ENCODE measurements at regions not wholly inside any gene's neighbourhood (a gene's known extent, or its start where the extent isn't known, plus 50 kb on each side); places are given as distances from the start of the nearest gene placed in this dataset.

GRCh38 chr2:42108852-42109251 is 60.3 kb upstream of the EML4 start:
- Mint-ChIP-seq H3K9me3 (no peaks in the 10 kb centered on the region), H3K36me3 (ENCODE audit: insufficient read depth) (no peaks in the 10 kb centered on the region), H3K4me1 (ENCODE audit: low read depth) (peaks cover 16% of the 10 kb centered on the region), H3K27me3 (ENCODE audit: low read depth) (no peaks in the 10 kb centered on the region), H3K4me3 (no peak overlapping the region)
- no peak for ATAC-seq
- no peak for DNase-seq

DNA sequence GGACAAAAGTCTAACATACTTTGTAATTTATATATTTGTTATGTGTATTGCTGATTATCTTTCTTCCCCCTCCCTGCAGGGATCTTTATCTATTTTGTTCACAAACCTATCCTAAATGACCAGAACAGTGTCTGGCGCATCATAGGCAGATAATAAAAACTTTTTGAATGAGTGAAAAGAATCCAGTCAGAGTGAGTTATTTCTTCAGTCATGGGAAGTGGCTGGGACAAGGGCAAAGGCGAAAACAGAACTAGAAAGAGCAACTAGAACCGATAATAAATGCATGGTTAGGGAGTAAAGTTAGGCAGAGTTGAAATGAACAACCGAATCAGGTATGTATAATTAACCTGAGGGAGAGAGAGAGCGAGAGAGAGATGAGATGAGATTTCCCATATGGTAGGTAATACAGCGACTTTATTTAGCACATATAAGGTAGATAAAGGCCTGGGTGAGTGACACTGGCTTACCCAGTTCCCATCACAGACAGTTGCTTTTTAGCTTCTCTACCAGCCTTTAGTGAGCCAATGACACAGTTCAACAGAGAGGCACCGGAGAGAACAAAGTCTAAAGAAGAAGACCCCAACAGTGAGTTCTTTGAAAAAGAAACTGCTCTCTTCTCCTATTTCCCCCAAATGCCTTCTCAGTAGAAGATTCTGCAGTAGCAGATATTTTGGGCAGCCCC is 59.1 kb upstream of the EML4 start:
- H3K9me3 Mint-ChIP-seq = no peaks in the 10 kb centered on the region
- no peaks in the 10 kb centered on the region for H3K36me3 Mint-ChIP-seq (ENCODE audit: insufficient read depth)
- H3K4me3 Mint-ChIP-seq = no peak overlapping the region
- H3K27me3 Mint-ChIP-seq (ENCODE audit: low read depth) = no peaks in the 10 kb centered on the region
- H3K4me1 Mint-ChIP-seq (ENCODE audit: low read depth) = peaks cover 29% of the 10 kb centered on the region
- DNase-seq (no peak), ATAC-seq (no peak)

GRCh38 chr2:42110641-42111322 is 58.4 kb upstream of the EML4 start:
- H3K27me3 Mint-ChIP-seq (ENCODE audit: low read depth) = no peaks in the 10 kb centered on the region
- no peak overlapping the region for H3K4me3 Mint-ChIP-seq
- no peaks in the 10 kb centered on the region for H3K9me3 Mint-ChIP-seq
- DNase-seq (no peak), ATAC-seq (no peak)
- no peaks in the 10 kb centered on the region for H3K36me3 Mint-ChIP-seq (ENCODE audit: insufficient read depth)
- H3K4me1 Mint-ChIP-seq (ENCODE audit: low read depth) = peaks cover 35% of the 10 kb centered on the region

- Mint-ChIP-seq H3K4me1 (ENCODE audit: low read depth) (peaks cover 49% of the 10 kb centered on the region), H3K9me3 (no peaks in the 10 kb centered on the region), H3K27me3 (ENCODE audit: low read depth) (no peaks in the 10 kb centered on the region), H3K4me3 (no peak overlapping the region), H3K36me3 (ENCODE audit: insufficient read depth) (no peaks in the 10 kb centered on the region)
- ATAC-seq = no peak
- DNase-seq = no peak
These were observed 56.7 kb upstream of the EML4 start for GRCh38 chr2:42112418-42112817.

- H3K4me3 Mint-ChIP-seq = no peak overlapping the region
- H3K9me3 Mint-ChIP-seq = no peaks in the 10 kb centered on the region
- DNase-seq = no peak
- peaks cover 59% of the 10 kb centered on the region for H3K4me1 Mint-ChIP-seq (ENCODE audit: low read depth)
- H3K27me3 Mint-ChIP-seq (ENCODE audit: low read depth) = no peaks in the 10 kb centered on the region
- no peaks in the 10 kb centered on the region for H3K36me3 Mint-ChIP-seq (ENCODE audit: insufficient read depth)
- no peak for ATAC-seq
These were observed 55.7 kb upstream of the EML4 start for GRCh38 chr2:42113452-42113851.

GRCh38 chr2:42114091-42114490 is 55.1 kb upstream of the EML4 start:
- Mint-ChIP-seq H3K4me1 (ENCODE audit: low read depth) (peaks cover 66% of the 10 kb centered on the region), H3K4me3 (no peak overlapping the region), H3K27me3 (ENCODE audit: low read depth) (no peaks in the 10 kb centered on the region), H3K36me3 (ENCODE audit: insufficient read depth) (no peaks in the 10 kb centered on the region), H3K9me3 (no peaks in the 10 kb centered on the region)
- no peak for DNase-seq
- peak in 1 of 2 donors; percentile 18 for ATAC-seq

DNA sequence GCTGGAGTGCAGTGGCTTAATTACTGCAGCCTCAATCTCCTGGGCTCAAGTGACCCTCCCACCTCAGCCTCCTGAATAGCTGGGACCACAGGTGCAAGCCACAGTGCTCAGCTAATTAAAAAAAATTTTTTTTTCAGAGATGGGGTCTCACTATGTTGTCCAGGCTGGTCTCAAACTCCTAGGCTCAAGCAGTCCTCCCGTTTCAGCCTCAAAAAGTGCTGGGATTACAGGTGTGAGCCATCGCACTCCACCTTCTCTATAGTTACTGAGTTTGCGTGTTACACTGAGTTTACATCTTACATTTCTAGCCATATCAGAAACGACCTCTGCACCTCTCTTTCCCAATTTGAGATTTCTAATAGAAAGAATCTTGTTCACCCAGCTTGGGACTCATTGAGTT is 53.6 kb upstream of the EML4 start:
- H3K27me3 Mint-ChIP-seq (ENCODE audit: low read depth) = no peaks in the 10 kb centered on the region
- no peaks in the 10 kb centered on the region for H3K9me3 Mint-ChIP-seq
- ATAC-seq = no peak
- DNase-seq = no peak
- H3K4me1 Mint-ChIP-seq (ENCODE audit: low read depth) = peaks cover 68% of the 10 kb centered on the region
- H3K36me3 Mint-ChIP-seq (ENCODE audit: insufficient read depth) = no peaks in the 10 kb centered on the region
- H3K4me3 Mint-ChIP-seq = no peak overlapping the region

DNA sequence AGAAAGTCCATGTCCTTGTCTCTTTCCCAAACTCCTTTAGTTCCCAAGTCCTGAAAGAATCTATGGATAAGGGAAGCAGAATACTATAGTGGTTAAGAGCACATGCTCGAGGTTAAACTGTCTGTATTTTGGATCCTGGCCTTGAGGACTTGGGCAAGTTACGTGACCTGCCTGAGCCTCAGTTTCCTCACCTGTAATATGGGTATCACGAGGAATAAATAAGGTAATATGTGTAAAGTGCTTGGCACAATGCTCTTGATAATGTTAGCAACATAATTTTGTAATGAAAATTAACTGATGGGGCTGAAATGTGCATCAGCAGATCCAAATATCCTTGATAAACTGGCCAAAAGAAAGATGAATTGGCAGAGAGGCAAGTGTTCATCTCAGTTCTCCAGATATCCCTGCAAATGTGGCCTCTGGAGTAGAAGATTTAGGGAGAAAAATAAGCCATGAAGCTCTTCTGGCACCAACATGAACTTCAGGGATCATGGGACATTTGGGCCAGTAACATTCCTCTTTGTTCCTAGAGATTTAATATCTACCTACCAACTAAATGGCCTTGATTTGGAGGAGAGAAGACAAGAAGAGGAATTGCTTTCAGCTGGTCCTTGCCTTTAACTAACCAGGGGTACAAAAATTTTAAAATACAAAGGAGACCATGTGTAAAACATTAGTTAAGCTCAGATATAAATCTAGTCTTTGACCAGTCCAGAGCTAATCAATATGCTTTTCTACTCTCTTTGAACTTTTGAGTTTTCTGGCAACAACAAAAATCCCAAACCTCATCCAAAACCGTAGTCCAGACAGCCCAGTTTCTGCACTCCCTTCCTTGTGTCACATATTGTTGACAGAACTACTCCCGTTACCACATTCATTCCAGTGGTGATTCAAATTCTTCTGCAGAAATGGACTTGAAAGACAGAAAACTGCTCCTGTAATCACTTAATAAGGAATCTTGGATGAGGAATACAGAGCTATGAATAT is 52.7 kb upstream of the EML4 start:
- DNase-seq (no peak), ATAC-seq (no peak)
- H3K9me3 Mint-ChIP-seq = no peaks in the 10 kb centered on the region
- H3K4me1 Mint-ChIP-seq (ENCODE audit: low read depth) = peaks cover 64% of the 10 kb centered on the region
- no peak overlapping the region for H3K4me3 Mint-ChIP-seq
- H3K27me3 Mint-ChIP-seq (ENCODE audit: low read depth) = no peaks in the 10 kb centered on the region
- no peaks in the 10 kb centered on the region for H3K36me3 Mint-ChIP-seq (ENCODE audit: insufficient read depth)

DNA sequence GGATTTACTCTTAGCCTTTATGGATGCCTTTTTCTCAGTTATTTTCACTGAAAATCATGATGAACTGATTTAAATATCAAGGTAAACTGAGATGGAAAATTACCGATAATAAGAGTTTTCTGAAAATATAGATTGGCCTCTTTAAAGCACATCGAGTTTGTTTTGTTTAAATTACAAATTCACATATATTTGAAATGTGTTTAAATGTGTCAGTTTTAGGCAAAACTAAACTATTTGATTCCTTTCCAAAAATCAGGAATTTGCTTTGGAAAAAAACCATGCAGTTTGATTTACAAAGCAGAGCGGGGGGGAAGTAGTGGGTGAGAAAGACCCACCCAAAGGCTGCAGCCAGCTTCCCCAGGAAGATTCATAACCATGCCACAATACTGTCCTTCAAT is 52.0 kb upstream of the EML4 start:
- Mint-ChIP-seq H3K9me3 (no peaks in the 10 kb centered on the region), H3K36me3 (ENCODE audit: insufficient read depth) (no peaks in the 10 kb centered on the region), H3K4me3 (no peak overlapping the region), H3K27me3 (ENCODE audit: low read depth) (no peaks in the 10 kb centered on the region), H3K4me1 (ENCODE audit: low read depth) (peaks cover 62% of the 10 kb centered on the region)
- no peak for DNase-seq
- no peak for ATAC-seq

- DNase-seq = no peak
- Mint-ChIP-seq H3K4me1 (ENCODE audit: low read depth) (peaks cover 59% of the 10 kb centered on the region), H3K36me3 (ENCODE audit: insufficient read depth) (no peaks in the 10 kb centered on the region), H3K27me3 (ENCODE audit: low read depth) (no peaks in the 10 kb centered on the region), H3K9me3 (no peaks in the 10 kb centered on the region), H3K4me3 (no peak overlapping the region)
- ATAC-seq = peak; percentile 65 to 75
These were observed 51.0 kb upstream of the EML4 start for GRCh38 chr2:42117923-42118753.

DNA sequence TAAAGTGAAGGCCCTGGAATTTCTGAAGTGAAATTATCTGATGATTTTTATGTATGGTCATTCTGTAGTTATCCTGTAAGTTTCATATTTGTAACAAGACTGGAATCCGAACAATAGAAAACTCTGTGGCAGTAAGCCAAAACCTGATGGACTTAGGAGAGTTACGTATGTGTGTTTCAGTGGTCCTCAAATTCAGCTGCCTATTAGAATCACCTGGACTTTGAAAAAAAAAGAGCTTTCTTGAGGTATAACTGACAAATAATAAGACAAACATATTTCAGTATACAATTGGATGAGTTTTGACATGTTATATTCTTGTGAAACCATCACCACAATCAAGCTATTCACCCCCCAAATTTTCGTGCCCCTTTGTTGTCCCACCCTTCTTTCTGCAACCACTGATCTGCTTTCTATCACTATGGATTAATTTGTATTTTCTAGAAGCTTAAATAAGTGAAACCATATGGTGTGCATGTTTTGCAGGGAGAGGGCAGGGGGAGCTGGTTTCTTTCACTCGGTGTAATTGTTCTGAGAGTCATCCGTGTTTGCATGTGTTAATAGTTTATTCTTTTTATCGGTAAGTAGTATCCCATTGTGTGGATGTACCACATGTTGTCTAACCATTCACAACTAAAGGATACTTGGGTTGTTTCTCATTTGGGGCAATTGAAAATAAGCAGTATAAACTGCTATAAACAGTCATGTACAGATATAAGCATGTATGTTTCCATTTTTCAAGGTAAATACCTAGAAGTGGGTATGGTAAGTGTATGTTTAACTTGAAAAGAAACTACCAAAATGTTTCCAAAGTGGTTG is 50.2 kb upstream of the EML4 start:
- H3K4me1 Mint-ChIP-seq (ENCODE audit: low read depth) = peaks cover 62% of the 10 kb centered on the region
- H3K27me3 Mint-ChIP-seq (ENCODE audit: low read depth) = no peaks in the 10 kb centered on the region
- DNase-seq (no peak), ATAC-seq (no peak)
- H3K9me3 Mint-ChIP-seq = no peaks in the 10 kb centered on the region
- no peak overlapping the region for H3K4me3 Mint-ChIP-seq
- no peaks in the 10 kb centered on the region for H3K36me3 Mint-ChIP-seq (ENCODE audit: insufficient read depth)
